ENCODE measurements at regions not wholly inside any gene's neighbourhood (a gene's known extent, or its start where the extent isn't known, plus 50 kb on each side); places are given as distances from the start of the nearest gene placed in this dataset.

- WGBS (ENCODE audit: extremely low coverage, insufficient coverage, low lambda C conversion rate): no CpG with 5 or more reads among the region's 20 CpGs
- Histone ChIP-seq H2BK120ac (ENCODE audit: low read depth, low read length) (no peak overlapping the region), H3K9ac (ENCODE audit: low read length) (no peak overlapping the region), H3K18ac (ENCODE audit: low read length) (no peak overlapping the region), H3K79me1 (ENCODE audit: low read length) (no peaks in the 10 kb centered on the region), H3K79me2 (ENCODE audit: control insufficient read depth, insufficient read depth, low read length) (no peaks in the 10 kb centered on the region), H3K56ac (ENCODE audit: low read length) (no peak overlapping the region), H3K4ac (ENCODE audit: low read depth, low read length) (no peak overlapping the region), H3K4me1 (ENCODE audit: control insufficient read depth, low read depth, low read length) (no peaks in the 10 kb centered on the region), H3K36me3 (ENCODE audit: control insufficient read depth, insufficient read depth, low read length) (no peaks in the 10 kb centered on the region), H3K4me2 (ENCODE audit: low read length) (no peak overlapping the region), H4K5ac (ENCODE audit: low read length) (no peak overlapping the region), H3K27me3 (ENCODE audit: insufficient read depth, low read length, poor library complexity) (no peaks in the 10 kb centered on the region), H3K27ac (ENCODE audit: low read depth, low read length) (no peak overlapping the region), H2BK15ac (replicated peaks; ENCODE audit: low read depth) (no peak overlapping the region), H2AK5ac (ENCODE audit: low read length) (no peak overlapping the region), H3K23ac (ENCODE audit: low read length) (no peak overlapping the region), H2BK5ac (ENCODE audit: low read length) (no peak overlapping the region), H4K8ac (ENCODE audit: low read depth, low read length) (no peak overlapping the region), H3K4me3 (ENCODE audit: low read length) (no peak overlapping the region)
- DNase-seq: no peak
Measured at GRCh38 chr7:155360495-155361345, 63.0 kb downstream of the INSIG1 start.

- WGBS (ENCODE audit: extremely low coverage, insufficient coverage, low lambda C conversion rate): no CpG with 5 or more reads among the region's 12 CpGs
- Histone ChIP-seq H2BK5ac (ENCODE audit: low read length) (no peak overlapping the region), H3K4me3 (ENCODE audit: low read length) (no peak overlapping the region), H3K27ac (ENCODE audit: low read depth, low read length) (no peak overlapping the region), H4K5ac (ENCODE audit: low read length) (no peak overlapping the region), H2BK120ac (ENCODE audit: low read depth, low read length) (no peak overlapping the region), H3K27me3 (ENCODE audit: insufficient read depth, low read length, poor library complexity) (no peaks in the 10 kb centered on the region), H2AK5ac (ENCODE audit: low read length) (no peak overlapping the region), H3K4me2 (ENCODE audit: low read length) (no peak overlapping the region), H4K8ac (ENCODE audit: low read depth, low read length) (no peak overlapping the region), H3K23ac (ENCODE audit: low read length) (no peak overlapping the region), H3K56ac (ENCODE audit: low read length) (no peak overlapping the region), H3K79me1 (ENCODE audit: low read length) (no peaks in the 10 kb centered on the region), H3K4me1 (ENCODE audit: control insufficient read depth, low read depth, low read length) (no peaks in the 10 kb centered on the region), H2BK15ac (replicated peaks; ENCODE audit: low read depth) (no peak overlapping the region), H3K79me2 (ENCODE audit: control insufficient read depth, insufficient read depth, low read length) (no peaks in the 10 kb centered on the region), H3K36me3 (ENCODE audit: control insufficient read depth, insufficient read depth, low read length) (no peaks in the 10 kb centered on the region), H3K18ac (ENCODE audit: low read length) (no peak overlapping the region), H3K9ac (ENCODE audit: low read length) (no peak overlapping the region), H3K4ac (ENCODE audit: low read depth, low read length) (no peak overlapping the region)
- no peak for DNase-seq
Measured at GRCh38 chr7:155361346-155361680, 63.6 kb downstream of the INSIG1 start.

GRCh38 chr7:155361947-155362346, 64.3 kb downstream of the INSIG1 start:
- Histone ChIP-seq H4K5ac (ENCODE audit: low read length) (no peak overlapping the region), H3K23ac (ENCODE audit: low read length) (no peak overlapping the region), H3K79me1 (ENCODE audit: low read length) (no peaks in the 10 kb centered on the region), H3K4me3 (ENCODE audit: low read length) (no peak overlapping the region), H3K27ac (ENCODE audit: low read depth, low read length) (no peak overlapping the region), H2BK5ac (ENCODE audit: low read length) (no peak overlapping the region), H2BK120ac (ENCODE audit: low read depth, low read length) (no peak overlapping the region), H2AK5ac (ENCODE audit: low read length) (no peak overlapping the region), H3K4me1 (ENCODE audit: control insufficient read depth, low read depth, low read length) (no peaks in the 10 kb centered on the region), H3K4ac (ENCODE audit: low read depth, low read length) (no peak overlapping the region), H3K79me2 (ENCODE audit: control insufficient read depth, insufficient read depth, low read length) (no peaks in the 10 kb centered on the region), H3K9ac (ENCODE audit: low read length) (no peak overlapping the region), H3K18ac (ENCODE audit: low read length) (no peak overlapping the region), H3K36me3 (ENCODE audit: control insufficient read depth, insufficient read depth, low read length) (no peaks in the 10 kb centered on the region), H3K56ac (ENCODE audit: low read length) (no peak overlapping the region), H2BK15ac (replicated peaks; ENCODE audit: low read depth) (no peak overlapping the region), H3K4me2 (ENCODE audit: low read length) (no peak overlapping the region), H4K8ac (ENCODE audit: low read depth, low read length) (no peak overlapping the region), H3K27me3 (ENCODE audit: insufficient read depth, low read length, poor library complexity) (no peaks in the 10 kb centered on the region)
- DNase-seq: no peak
- WGBS (ENCODE audit: extremely low coverage, insufficient coverage, low lambda C conversion rate): no CpG with 5 or more reads among the region's 7 CpGs

GRCh38 chr7:155362380-155363145, 64.9 kb downstream of the INSIG1 start:
- H2BK5ac ChIP-seq (ENCODE audit: low read length): no peak overlapping the region
- H3K27me3 ChIP-seq (ENCODE audit: insufficient read depth, low read length, poor library complexity): no peaks in the 10 kb centered on the region
- DNase-seq: no peak
- no peak overlapping the region for H2BK120ac ChIP-seq (ENCODE audit: low read depth, low read length)
- H3K23ac ChIP-seq (ENCODE audit: low read length): no peak overlapping the region
- no peak overlapping the region for H3K56ac ChIP-seq (ENCODE audit: low read length)
- no CpG with 5 or more reads among the region's 11 CpGs for WGBS (ENCODE audit: extremely low coverage, insufficient coverage, low lambda C conversion rate)
- no peak overlapping the region for H4K8ac ChIP-seq (ENCODE audit: low read depth, low read length)
- H3K4me1 ChIP-seq (ENCODE audit: control insufficient read depth, low read depth, low read length): no peaks in the 10 kb centered on the region
- H3K4me3 ChIP-seq (ENCODE audit: low read length): no peak overlapping the region
- H3K79me2 ChIP-seq (ENCODE audit: control insufficient read depth, insufficient read depth, low read length): no peaks in the 10 kb centered on the region
- H3K4ac ChIP-seq (ENCODE audit: low read depth, low read length): no peak overlapping the region
- no peak overlapping the region for H3K9ac ChIP-seq (ENCODE audit: low read length)
- H4K5ac ChIP-seq (ENCODE audit: low read length): no peak overlapping the region
- H3K27ac ChIP-seq (ENCODE audit: low read depth, low read length): no peak overlapping the region
- no peak overlapping the region for H2AK5ac ChIP-seq (ENCODE audit: low read length)
- no peak overlapping the region for H3K18ac ChIP-seq (ENCODE audit: low read length)
- H3K4me2 ChIP-seq (ENCODE audit: low read length): no peak overlapping the region
- no peaks in the 10 kb centered on the region for H3K36me3 ChIP-seq (ENCODE audit: control insufficient read depth, insufficient read depth, low read length)
- H3K79me1 ChIP-seq (ENCODE audit: low read length): no peaks in the 10 kb centered on the region
- H2BK15ac ChIP-seq (replicated peaks; ENCODE audit: low read depth): no peak overlapping the region

- Histone ChIP-seq H2BK5ac (ENCODE audit: low read length) (no peak overlapping the region), H3K4ac (ENCODE audit: low read depth, low read length) (no peak overlapping the region), H3K27me3 (ENCODE audit: insufficient read depth, low read length, poor library complexity) (no peaks in the 10 kb centered on the region), H4K5ac (ENCODE audit: low read length) (no peak overlapping the region), H3K18ac (ENCODE audit: low read length) (no peak overlapping the region), H3K79me2 (ENCODE audit: control insufficient read depth, insufficient read depth, low read length) (no peaks in the 10 kb centered on the region), H3K4me2 (ENCODE audit: low read length) (no peak overlapping the region), H3K9ac (ENCODE audit: low read length) (no peak overlapping the region), H3K23ac (ENCODE audit: low read length) (no peak overlapping the region), H3K56ac (ENCODE audit: low read length) (no peak overlapping the region), H3K36me3 (ENCODE audit: control insufficient read depth, insufficient read depth, low read length) (no peaks in the 10 kb centered on the region), H2AK5ac (ENCODE audit: low read length) (no peak overlapping the region), H4K8ac (ENCODE audit: low read depth, low read length) (no peak overlapping the region), H2BK15ac (replicated peaks; ENCODE audit: low read depth) (no peak overlapping the region), H3K4me3 (ENCODE audit: low read length) (no peak overlapping the region), H3K79me1 (ENCODE audit: low read length) (no peaks in the 10 kb centered on the region), H3K27ac (ENCODE audit: low read depth, low read length) (no peak overlapping the region), H3K4me1 (ENCODE audit: control insufficient read depth, low read depth, low read length) (no peaks in the 10 kb centered on the region), H2BK120ac (ENCODE audit: low read depth, low read length) (no peak overlapping the region)
- DNase-seq: no peak
- no CpG with 5 or more reads among the region's 9 CpGs for WGBS (ENCODE audit: extremely low coverage, insufficient coverage, low lambda C conversion rate)
Measured at GRCh38 chr7:155363146-155363539, 65.5 kb downstream of the INSIG1 start.
